HG03342 (cell line): ENCODE measurements at regions not wholly inside any gene's neighbourhood (a gene's known extent, or its start where the extent isn't known, plus 50 kb on each side); places are given as distances from the start of the nearest gene placed in this dataset.

Experiments used
- ATAC-seq: cut with Tn5 transposase; IDR thresholded peaks from one replicate; pipeline ENCODE4 v1.9.1; 2021; ENCODE audit warnings: mild to moderate bottlenecking, moderate library complexity; ENCODE audit not compliant: unreplicated experiment

DNA sequence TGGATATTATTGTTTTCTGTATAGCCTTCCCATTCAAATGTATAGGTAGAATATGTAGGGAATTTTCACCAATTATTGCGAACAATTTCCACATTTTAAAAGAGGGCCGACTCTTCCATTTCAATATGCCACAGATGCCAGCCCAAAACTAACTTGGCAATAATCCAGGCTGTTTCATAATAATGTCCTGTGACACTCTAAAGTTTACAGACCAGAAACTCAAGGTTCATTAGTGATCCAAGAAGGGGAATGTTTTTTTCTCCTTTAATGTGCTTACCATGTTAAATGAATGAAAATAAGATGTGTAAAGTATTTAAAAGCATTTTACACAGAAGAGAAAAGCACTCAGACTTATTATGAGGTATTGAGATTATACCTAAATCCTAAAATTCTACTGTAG, 63.0 kb upstream of the FAM3C start:
- ATAC-seq, result no peak

DNA sequence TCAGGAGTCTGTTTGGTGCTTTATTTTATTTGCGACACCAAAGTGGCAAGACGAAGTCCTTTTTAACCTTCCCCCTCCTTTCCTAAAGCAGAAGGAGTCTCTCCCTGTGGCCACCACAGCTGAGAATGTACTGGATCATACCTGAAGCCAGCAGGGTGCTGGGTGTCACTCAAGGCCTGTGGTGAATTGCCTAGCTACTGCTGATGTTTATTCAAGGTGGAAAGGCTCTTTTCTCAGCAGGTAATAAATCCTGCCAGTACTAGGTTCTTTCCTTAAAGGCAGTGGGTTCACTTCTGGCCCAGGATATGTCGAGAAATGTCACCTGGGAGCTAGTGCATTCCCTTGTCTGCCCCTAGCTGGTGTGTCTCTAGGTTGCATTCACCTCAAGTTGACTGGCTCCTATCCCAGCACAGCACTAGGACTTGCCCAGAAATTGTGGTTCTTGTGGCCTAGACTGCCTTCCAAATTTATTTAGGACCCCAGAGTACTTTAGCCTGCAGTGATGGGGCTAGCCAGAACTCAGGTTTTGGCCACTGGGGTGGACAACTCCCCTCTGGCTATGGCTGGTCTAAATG, 60.8 kb upstream of the FAM3C start:
- ATAC-seq, result no peak

GRCh38 chr7:121456015-121456414, 59.9 kb upstream of the FAM3C start:
- ATAC-seq, result no peak

DNA sequence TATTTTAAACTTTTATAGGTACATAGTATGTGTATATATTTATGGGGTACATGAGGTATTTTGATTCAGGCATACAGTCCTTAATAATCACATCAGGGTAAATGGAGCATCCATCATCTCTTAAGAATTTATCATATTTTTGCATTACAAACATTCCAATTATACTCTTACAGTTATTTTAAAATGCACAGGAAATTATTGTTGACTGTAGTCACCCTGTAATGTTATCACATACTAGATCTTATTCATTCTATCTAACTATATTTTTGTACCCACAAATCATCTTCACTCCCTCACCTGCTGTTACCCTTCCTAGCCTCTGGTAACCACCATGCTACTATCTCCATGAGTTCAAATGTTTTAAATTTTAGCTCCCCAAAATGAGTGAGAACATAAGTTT, 56.3 kb upstream of the FAM3C start:
- no peak for ATAC-seq

DNA sequence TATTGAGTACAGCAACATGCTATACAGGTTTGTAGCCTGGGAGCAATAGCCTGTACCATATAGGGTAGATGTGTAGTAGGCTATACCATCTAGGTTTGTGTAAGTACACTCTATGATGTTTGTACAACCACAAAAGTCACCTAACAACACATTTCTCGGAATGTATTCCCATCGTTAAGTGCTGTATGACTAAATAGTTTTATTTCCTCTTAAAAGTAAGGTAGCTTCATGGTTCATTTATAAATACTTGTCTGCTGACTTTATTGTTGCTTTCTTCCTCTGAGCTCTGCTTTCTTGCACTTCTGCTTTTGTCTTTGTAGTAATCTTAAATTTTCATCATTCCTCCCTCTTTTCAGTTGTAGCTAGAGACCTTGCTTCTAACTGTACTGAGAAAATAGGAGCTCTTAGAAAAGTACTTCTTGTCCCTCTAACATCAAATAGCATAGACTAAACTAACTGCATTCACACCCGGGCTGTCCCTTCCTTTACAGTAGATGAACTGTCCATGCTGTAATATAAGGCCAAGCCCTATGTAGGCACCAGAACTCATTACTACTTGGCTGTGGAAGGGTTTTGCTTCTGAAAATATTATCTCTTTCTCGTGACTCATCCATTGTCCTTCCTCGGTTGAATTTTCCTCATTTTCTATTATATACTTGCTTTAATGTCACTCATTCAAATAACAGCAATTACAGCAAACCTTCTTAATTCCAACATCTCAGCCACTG, 55.4 kb upstream of the FAM3C start:
- no peak for ATAC-seq

GRCh38 chr7:121450631-121451198, 54.6 kb upstream of the FAM3C start:
- ATAC-seq, result no peak

DNA sequence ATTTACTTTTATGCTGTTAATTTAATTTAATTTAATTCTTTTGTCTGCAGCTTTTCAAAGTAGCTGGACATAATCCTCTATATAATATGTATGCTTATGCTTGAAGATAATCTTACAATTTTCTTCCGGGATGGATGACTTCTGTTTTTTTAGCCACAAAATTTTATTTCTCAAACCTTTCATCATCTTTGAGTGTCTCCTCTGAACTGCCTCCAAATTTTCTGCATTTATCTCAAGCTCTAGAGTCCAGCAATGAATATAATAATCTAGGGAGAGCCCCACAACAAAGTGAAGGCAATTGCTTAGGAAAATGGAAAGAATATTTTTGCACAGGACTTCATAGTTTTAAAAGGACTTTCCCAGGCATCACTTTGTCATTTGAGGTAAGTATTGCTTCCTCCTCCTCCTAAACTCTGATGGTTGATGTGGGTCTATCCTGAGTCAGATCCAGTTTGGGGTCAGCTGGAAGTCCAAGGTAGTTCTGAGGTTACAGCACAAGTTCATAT, 53.7 kb upstream of the FAM3C start:
- no peak for ATAC-seq

DNA sequence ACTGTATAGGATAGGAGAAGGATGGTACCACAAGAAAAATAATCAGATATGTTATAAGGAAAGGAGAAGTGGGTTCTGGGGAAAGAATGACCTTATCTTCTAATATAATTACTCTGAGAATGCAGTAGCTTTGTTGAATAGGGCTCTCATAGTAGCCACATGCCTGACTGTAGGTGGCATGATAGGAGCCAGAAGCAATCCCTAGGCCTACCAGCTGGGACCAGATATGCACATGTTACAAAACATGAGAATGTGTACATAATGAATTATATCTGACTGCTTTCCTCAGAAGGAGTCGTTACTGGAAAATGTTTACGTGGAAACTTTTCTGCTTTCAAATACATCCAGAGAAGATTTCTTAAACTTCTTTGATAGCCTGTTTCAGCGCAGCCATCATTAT, 53.2 kb upstream of the FAM3C start:
- no peak for ATAC-seq

GRCh38 chr7:121448429-121448828, 52.3 kb upstream of the FAM3C start:
- ATAC-seq, result no peak

DNA sequence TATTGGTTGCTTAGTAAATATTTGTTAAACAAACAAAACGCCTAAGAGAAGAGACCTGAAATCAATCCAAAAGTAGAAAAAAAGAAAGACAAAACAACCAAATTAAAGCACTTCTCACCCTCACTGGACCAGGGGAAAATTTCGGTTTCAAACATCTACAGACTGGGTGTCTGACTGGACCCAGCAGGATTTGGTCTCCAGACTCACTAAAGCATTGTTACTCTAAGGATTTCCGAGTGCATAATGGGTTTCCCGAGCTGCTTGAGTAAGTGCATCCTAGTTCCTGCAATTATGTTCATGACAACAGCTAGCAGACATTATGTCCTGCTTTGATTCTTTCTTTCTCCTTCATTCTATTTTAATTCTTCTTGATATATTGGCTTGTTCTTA, 51.8 kb upstream of the FAM3C start:
- no peak for ATAC-seq

GRCh38 chr7:121447243-121447910, 51.3 kb upstream of the FAM3C start:
- ATAC-seq, result no peak

DNA sequence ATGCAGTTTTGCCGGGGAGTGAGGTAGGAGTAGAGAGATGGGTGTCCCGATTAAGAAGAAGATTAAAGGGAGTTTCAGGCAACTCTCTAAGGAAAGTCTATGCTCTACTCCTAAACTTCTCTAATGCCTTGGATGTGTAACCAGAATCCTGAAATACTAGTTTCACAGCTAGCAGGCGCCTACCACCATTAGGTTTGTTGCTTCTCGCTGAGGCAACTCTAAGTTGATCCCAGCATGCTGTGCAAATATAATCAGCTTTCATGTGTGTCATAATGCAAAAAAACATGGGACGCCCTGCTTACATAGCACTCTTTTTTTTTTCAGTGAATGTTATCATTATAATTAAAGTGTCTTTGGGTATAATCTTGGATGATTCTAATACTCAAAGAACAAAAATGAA, 50.4 kb upstream of the FAM3C start:
- ATAC-seq, result no peak
